ENCODE measurements at regions not wholly inside any gene's neighbourhood (a gene's known extent, or its start where the extent isn't known, plus 50 kb on each side); places are given as distances from the start of the nearest gene placed in this dataset.

DNA sequence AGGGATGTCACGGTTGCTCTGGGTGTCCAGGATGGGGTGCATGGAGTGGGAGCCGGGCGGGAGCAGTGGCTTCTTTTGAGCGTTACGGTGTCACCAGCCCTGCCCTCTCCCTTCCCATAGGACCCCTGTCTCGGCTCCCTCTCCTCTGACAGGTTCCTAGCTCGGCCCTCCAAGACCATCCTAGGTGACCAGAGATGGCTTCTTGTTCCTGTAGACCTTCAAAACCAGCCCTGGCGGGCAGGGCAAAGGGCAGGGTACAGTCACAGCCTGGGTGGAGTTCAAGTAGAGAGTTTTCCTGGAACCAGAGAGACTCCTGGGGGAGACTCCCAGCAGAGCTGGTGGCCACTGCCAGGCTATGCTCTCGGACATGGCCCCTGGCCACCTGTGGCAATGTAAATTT lies 345.6 kb upstream of the AJAP1 start:
- TF ChIP-seq POU2F2 (IDR thresholded peaks at IDR 0.05; ENCODE audit: low read depth, low read length) (no peak), PAX5 (IDR thresholded peaks at IDR 0.05; ENCODE audit: insufficient read depth, low read length, severe bottlenecking) (no peak), POLR2A (IDR thresholded peaks at IDR 0.05; ENCODE audit: low read depth, low read length) (no peak), POLR2AphosphoS5 (IDR thresholded peaks at IDR 0.05; ENCODE audit: low read depth, low read length) (no peak), SPI1 (IDR thresholded peaks at IDR 0.05; ENCODE audit: low read depth, low read length) (no peak), TAF1 (IDR thresholded peaks at IDR 0.05; ENCODE audit: low read depth, low read length) (no peak)
- DNase-seq (ENCODE audit: insufficient read length, low spot score) = no peak
- FAIRE-seq = no peak

DNA sequence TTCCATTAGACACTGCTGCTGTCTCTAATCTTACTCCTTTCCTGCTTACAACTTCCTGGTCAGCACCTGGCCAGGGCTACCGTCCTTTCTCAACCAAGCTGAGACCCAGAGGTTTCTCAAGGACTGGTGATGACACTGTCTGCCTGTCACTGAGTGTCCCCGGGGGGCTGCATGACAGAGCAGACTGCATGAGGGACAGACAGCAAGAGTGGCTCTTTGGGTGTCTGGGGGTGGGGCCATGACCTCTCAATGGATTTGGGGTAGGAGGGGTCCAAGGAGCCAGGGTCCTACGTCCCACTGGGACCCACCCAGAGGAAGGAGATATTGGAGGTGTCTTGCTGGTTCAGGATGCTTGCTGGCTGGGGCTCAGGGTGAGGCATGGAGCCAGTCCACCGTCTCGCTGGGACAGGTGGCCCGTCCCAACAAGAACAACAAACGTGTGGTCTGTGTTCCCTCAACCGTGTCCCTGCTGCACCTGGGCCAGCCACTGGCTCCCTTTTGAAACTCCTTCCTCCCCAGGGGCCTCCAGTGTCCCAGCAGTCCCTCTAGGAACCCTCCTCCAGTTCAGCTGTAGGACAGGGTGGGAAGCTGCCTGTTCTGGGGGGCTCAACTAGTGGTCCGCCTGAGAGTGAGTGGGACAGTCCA lies 344.6 kb upstream of the AJAP1 start:
- DNase-seq (ENCODE audit: insufficient read length, low spot score) (no peak), FAIRE-seq (no peak)
- no peak for TF ChIP-seq POLR2AphosphoS5 (IDR thresholded peaks at IDR 0.05; ENCODE audit: low read depth, low read length)
- TF ChIP-seq POLR2A (IDR thresholded peaks at IDR 0.05; ENCODE audit: low read depth, low read length) = no peak
- no peak for TF ChIP-seq TAF1 (IDR thresholded peaks at IDR 0.05; ENCODE audit: low read depth, low read length)
- TF ChIP-seq SPI1 (IDR thresholded peaks at IDR 0.05; ENCODE audit: low read depth, low read length) = no peak
- no peak for TF ChIP-seq POU2F2 (IDR thresholded peaks at IDR 0.05; ENCODE audit: low read depth, low read length)
- TF ChIP-seq PAX5 (IDR thresholded peaks at IDR 0.05; ENCODE audit: insufficient read depth, low read length, severe bottlenecking) = no peak

DNA sequence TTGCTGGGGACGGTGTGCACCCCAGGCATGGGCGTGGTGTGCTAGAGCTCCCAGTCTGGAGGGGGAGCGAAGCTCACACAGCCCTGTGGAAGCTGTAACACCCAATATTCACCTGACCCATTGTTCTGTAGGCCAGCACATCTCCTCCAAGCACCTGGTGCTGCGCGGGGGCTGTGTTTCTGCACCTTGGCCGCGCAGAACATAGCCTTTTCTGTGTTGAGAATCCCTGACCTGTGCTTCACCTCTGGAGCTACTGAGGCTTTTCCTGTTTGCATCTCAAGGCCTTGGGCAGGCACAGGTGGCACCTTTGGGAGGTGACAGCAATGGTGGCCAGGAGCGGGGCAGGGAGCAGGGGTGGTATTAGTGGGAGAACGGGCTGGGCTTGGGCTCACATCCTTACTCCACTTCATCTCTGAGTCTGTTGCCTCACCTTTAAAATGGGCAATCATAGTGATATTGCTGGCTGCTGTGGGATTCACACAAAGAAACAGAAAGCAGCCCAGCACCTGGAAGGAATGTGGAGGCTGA lies 343.9 kb upstream of the AJAP1 start:
- TF ChIP-seq POLR2AphosphoS5 (IDR thresholded peaks at IDR 0.05; ENCODE audit: low read depth, low read length) (no peak), SPI1 (IDR thresholded peaks at IDR 0.05; ENCODE audit: low read depth, low read length) (no peak), POU2F2 (IDR thresholded peaks at IDR 0.05; ENCODE audit: low read depth, low read length) (no peak), PAX5 (IDR thresholded peaks at IDR 0.05; ENCODE audit: insufficient read depth, low read length, severe bottlenecking) (no peak), POLR2A (IDR thresholded peaks at IDR 0.05; ENCODE audit: low read depth, low read length) (no peak), TAF1 (IDR thresholded peaks at IDR 0.05; ENCODE audit: low read depth, low read length) (no peak)
- FAIRE-seq = no peak

DNA sequence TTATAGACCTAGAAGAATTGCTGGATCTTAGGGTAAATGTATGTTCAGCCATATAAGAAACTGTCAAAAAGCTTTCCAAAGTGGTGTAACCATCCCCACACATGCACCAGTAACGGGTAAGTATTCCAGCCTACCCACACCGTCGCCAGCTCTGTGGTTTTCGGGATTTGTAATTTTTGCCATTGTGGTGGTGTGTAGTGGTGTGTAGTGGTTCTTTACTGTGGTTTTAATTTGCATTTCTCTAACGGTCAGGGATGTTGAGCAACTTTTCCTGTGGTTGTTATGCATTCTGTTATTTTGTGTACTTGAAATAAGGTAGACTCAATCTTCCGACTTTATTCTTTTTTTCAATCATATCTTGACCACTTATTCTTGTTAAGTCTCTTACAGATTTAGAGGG lies 342.4 kb upstream of the AJAP1 start:
- TF ChIP-seq TAF1 (IDR thresholded peaks at IDR 0.05; ENCODE audit: low read depth, low read length) = no peak
- TF ChIP-seq POU2F2 (IDR thresholded peaks at IDR 0.05; ENCODE audit: low read depth, low read length) = no peak
- no peak for TF ChIP-seq SPI1 (IDR thresholded peaks at IDR 0.05; ENCODE audit: low read depth, low read length)
- DNase-seq (ENCODE audit: insufficient read length, low spot score) = no peak
- FAIRE-seq = no peak

More for the DNA sequence above, 343.9 kb upstream of the AJAP1 start:
- DNase-seq (ENCODE audit: insufficient read length, low spot score) = no peak

DNA sequence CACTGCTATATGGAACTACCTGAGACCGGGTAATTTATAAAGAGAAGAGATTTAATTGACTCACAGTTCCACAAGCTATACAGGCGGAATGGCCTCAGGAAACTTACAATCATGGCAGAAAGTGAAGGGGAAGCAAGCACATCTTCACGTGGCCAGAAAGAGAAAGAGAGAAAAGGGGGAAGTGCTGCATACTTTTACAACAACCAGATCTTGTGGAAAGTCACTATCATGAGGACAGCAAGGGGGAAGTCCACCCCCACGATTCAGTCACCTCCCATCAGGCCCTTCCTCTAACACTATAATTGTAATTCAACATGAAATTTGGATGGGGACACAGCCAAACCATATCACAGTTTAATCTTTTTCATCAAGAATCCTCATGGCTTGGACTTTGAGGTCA lies 339.2 kb upstream of the AJAP1 start:
- FAIRE-seq = no peak

DNA sequence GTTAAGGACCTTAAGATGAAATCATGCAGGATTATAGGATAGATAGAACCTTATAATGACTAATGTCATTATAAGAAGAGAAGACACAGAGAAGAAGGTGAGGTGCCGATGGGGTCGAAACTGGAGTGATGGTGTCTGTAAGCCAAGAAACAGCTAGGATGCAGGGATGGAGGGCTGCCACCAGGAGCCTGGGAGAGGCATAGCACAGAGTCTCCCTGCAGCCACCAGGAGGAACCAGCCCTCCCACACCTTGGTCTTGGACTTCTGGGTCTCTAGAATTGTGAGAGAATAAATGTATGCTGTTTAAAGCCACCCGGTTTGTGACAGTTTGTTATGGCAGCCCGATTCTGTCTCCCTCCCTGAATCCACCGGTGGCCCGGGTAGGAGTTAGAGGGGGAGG lies 337.2 kb upstream of the AJAP1 start:
- no peak for FAIRE-seq
- DNase-seq (ENCODE audit: insufficient read length, low spot score) = no peak
- TF ChIP-seq POLR2AphosphoS5 (IDR thresholded peaks at IDR 0.05; ENCODE audit: low read depth, low read length) = no peak
- no peak for TF ChIP-seq POLR2A (IDR thresholded peaks at IDR 0.05; ENCODE audit: low read depth, low read length)
- TF ChIP-seq POU2F2 (IDR thresholded peaks at IDR 0.05; ENCODE audit: low read depth, low read length) = no peak
- TF ChIP-seq SPI1 (IDR thresholded peaks at IDR 0.05; ENCODE audit: low read depth, low read length) = no peak
- TF ChIP-seq PAX5 (IDR thresholded peaks at IDR 0.05; ENCODE audit: insufficient read depth, low read length, severe bottlenecking) = no peak
- TF ChIP-seq TAF1 (IDR thresholded peaks at IDR 0.05; ENCODE audit: low read depth, low read length) = no peak

More for the DNA sequence above, 339.2 kb upstream of the AJAP1 start:
- no peak for DNase-seq (ENCODE audit: insufficient read length, low spot score)
- TF ChIP-seq PAX5 (IDR thresholded peaks at IDR 0.05; ENCODE audit: insufficient read depth, low read length, severe bottlenecking) (no peak), POU2F2 (IDR thresholded peaks at IDR 0.05; ENCODE audit: low read depth, low read length) (no peak), TAF1 (IDR thresholded peaks at IDR 0.05; ENCODE audit: low read depth, low read length) (no peak), POLR2A (IDR thresholded peaks at IDR 0.05; ENCODE audit: low read depth, low read length) (no peak), SPI1 (IDR thresholded peaks at IDR 0.05; ENCODE audit: low read depth, low read length) (no peak)

DNA sequence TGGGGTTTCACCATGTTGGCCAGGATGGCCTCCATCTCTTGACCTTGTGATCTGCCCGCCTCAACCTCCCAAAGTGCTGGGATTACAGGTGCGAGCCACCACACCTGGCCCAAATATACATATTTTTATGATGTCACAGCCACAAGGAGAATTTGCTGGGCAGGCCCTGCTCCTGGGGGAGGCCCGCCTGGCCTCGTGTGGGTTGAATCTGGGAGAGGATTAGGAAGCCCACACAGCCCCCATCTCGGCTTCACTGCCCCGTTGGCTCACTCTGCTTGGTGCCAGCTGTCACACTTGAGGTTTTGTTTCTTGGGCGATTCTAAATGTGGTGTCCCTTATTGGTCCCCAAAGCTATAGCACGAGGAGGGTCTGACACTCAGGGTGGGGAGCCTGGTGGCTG lies 335.7 kb upstream of the AJAP1 start:
- DNase-seq (ENCODE audit: insufficient read length, low spot score) (no peak), FAIRE-seq (no peak)
- no peak for TF ChIP-seq SPI1 (IDR thresholded peaks at IDR 0.05; ENCODE audit: low read depth, low read length)
- TF ChIP-seq PAX5 (IDR thresholded peaks at IDR 0.05; ENCODE audit: insufficient read depth, low read length, severe bottlenecking) = no peak
- TF ChIP-seq POLR2A (IDR thresholded peaks at IDR 0.05; ENCODE audit: low read depth, low read length) = no peak
- TF ChIP-seq TAF1 (IDR thresholded peaks at IDR 0.05; ENCODE audit: low read depth, low read length) = no peak
- TF ChIP-seq POU2F2 (IDR thresholded peaks at IDR 0.05; ENCODE audit: low read depth, low read length) = no peak
- no peak for TF ChIP-seq POLR2AphosphoS5 (IDR thresholded peaks at IDR 0.05; ENCODE audit: low read depth, low read length)

DNA sequence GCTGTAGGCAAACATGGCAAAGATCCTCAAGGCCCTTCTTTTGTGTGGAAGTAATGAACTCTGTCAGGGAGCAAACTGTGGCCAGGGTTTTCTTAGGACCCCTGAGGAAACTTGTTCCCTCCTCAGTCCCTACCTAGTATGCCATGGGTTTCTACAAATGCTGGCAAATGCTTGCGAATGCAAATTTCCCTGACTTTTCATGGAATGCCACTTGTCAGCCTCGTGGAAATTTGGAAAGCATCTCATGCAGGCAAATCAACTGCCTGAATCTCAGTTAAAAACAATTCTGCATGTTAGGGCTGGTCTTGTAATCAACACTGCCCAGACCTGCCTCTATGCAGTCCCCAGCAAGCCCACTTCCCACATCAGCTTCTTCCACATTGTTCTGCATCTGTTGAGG lies 334.9 kb upstream of the AJAP1 start:
- DNase-seq (ENCODE audit: insufficient read length, low spot score) (no peak), FAIRE-seq (no peak)
- TF ChIP-seq POLR2AphosphoS5 (IDR thresholded peaks at IDR 0.05; ENCODE audit: low read depth, low read length) (no peak), TAF1 (IDR thresholded peaks at IDR 0.05; ENCODE audit: low read depth, low read length) (no peak)

DNA sequence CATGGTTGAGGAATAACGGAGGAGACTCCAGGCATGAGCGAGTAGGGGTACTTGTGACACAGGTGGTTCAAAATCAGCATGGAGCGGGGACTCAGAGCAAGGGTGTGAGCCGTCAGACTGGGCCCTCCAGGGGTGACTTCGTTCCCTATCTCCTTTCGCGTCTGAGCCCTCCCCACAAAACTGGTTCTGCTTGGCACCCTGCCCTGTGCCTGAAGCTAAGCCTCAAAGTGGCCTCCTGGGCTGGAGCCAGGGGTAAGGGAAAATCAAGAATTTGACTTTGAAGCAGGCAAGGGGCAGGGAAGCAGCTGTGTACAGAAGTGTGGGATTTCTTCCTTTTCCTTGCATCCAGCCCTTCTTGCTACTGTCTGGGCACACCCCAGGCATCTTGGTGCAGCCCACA lies 331.5 kb upstream of the AJAP1 start:
- DNase-seq (ENCODE audit: insufficient read length, low spot score) (no peak), FAIRE-seq (no peak)
- TF ChIP-seq SPI1 (IDR thresholded peaks at IDR 0.05; ENCODE audit: low read depth, low read length) (no peak), POLR2AphosphoS5 (IDR thresholded peaks at IDR 0.05; ENCODE audit: low read depth, low read length) (no peak), POLR2A (IDR thresholded peaks at IDR 0.05; ENCODE audit: low read depth, low read length) (no peak), TAF1 (IDR thresholded peaks at IDR 0.05; ENCODE audit: low read depth, low read length) (no peak), PAX5 (IDR thresholded peaks at IDR 0.05; ENCODE audit: insufficient read depth, low read length, severe bottlenecking) (no peak), POU2F2 (IDR thresholded peaks at IDR 0.05; ENCODE audit: low read depth, low read length) (no peak)

DNA sequence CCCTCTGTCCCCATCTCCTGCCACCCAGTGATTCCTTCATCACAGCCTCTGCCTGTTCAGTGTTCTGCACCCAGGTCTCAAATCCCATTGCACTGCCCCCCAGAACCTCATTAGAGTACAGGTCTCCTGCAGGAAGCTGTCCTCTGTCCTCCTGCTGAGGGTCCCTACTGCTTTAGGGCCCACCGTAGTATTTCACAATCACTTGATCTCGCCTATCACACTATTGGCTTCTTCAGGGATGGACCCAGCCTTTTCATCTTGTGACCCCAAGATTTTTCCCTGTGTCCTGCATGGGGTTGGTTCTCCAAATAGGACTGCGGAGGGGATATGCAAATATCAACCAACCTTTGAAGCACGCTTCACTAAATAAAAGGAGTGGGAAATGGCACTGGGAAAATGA lies 331.1 kb upstream of the AJAP1 start:
- TF ChIP-seq SPI1 (IDR thresholded peaks at IDR 0.05; ENCODE audit: low read depth, low read length) (no peak), POU2F2 (IDR thresholded peaks at IDR 0.05; ENCODE audit: low read depth, low read length) (no peak), POLR2A (IDR thresholded peaks at IDR 0.05; ENCODE audit: low read depth, low read length) (no peak), PAX5 (IDR thresholded peaks at IDR 0.05; ENCODE audit: insufficient read depth, low read length, severe bottlenecking) (no peak), TAF1 (IDR thresholded peaks at IDR 0.05; ENCODE audit: low read depth, low read length) (no peak), POLR2AphosphoS5 (IDR thresholded peaks at IDR 0.05; ENCODE audit: low read depth, low read length) (no peak)
- no peak for FAIRE-seq
- no peak for DNase-seq (ENCODE audit: insufficient read length, low spot score)
